Adrenal gland (tissue), 9 donors: ENCODE measurements at regions not wholly inside any gene's neighbourhood (a gene's known extent, or its start where the extent isn't known, plus 50 kb on each side); places are given as distances from the start of the nearest gene placed in this dataset.

Experiments
- DNase-seq, 7 donors: peaks; one replicate each; pipeline ENCODE4 v3.0.0-alpha.2; 2019 to 2020
- H3K27ac ChIP-seq, 5 donors: fragments of 200-600 bp; sonication (generic) in 4 of 5; 1 replicate in 3 of 5; 2 replicates in 2 of 5; pipeline versions ENCODE4 v1.5.1 to v1.8.0; 2016 to 2020; ENCODE audit warnings: mild to moderate bottlenecking in 1 of 5
- H3K27me3 ChIP-seq: fragments of 200-600 bp; 2 replicates; pipeline ENCODE4 v1.8.0; 2021
- H3K36me3 ChIP-seq, 2 donors: fragments of 200-600 bp; replicated peaks in 1 of 2; 1 replicate in 1 of 2; 2 replicates in 1 of 2; pipeline versions ENCODE4 v1.5.1 to v1.8.0; 2018 to 2022
- H3K4me1 ChIP-seq, 2 donors: fragments of 200-600 bp; replicated peaks in 1 of 2; 1 replicate in 1 of 2; 2 replicates in 1 of 2; pipeline versions ENCODE4 v1.5.1 to v1.8.0; 2018 to 2021
- H3K4me3 ChIP-seq, 4 donors: fragments of 200-600 bp; sonication (generic) in 3 of 4; one replicate each; pipeline ENCODE4 v1.5.1; 2016 to 2018
- H3K9me3 ChIP-seq, 3 donors: fragments of 200-600 bp; sonication (generic) in 1 of 3; replicated peaks in 1 of 3; 1 replicate in 2 of 3; 2 replicates in 1 of 3; pipeline versions ENCODE4 v1.5.1 to v1.8.0; 2016 to 2021
- CTCF ChIP-seq, 6 experiments: fragments of 450-650 bp in 4 of 6; fragments of 200-600 bp in 2 of 6; sonication (generic) in 1 of 6; IDR thresholded peaks; 1 replicate in 5 of 6; 2 replicates in 1 of 6; pipeline versions ENCODE4 v1.5.1 to v1.8.0; 2016 to 2021; ENCODE audit warnings: antibody characterized with exemption in 6 of 6, mild to moderate bottlenecking in 2 of 6, moderate library complexity in 1 of 6
- POLR2A ChIP-seq, 2 donors: fragments of 450-650 bp; IDR thresholded peaks; one replicate each; pipeline ENCODE4 v1.6.1; 2017; ENCODE audit warnings: antibody characterized with exemption in 2 of 2, mild to moderate bottlenecking in 2 of 2, moderate library complexity in 1 of 2
- WGBS, 4 donors: extraction: QIAGEN DNeasy Blood & Tissue Kit in 2 of 4; methylation state at CpG; one replicate each; pipeline versions ENCODE4 v1.1.5 to v1.1.7; 2013 to 2017; 5-methylcytosine and 5-hydroxymethylcytosine counted together
- intact Hi-C, 2 donors: fragments of 100-400 bp; cut with DNase I; formaldehyde crosslinking; loops; one replicate each; pipeline versions ENCODE4 v1.14.1 to v1.15.0; 2022 to 2023
- donor health status: healthy with polysubstance abuse.
- donor health status: Bipolar disorder and iron deficiency.
- donor health status: DM: yes; HTN: yes; CAD: no.
- donor health status: DM: no; HTN: no; CAD: no.
- donor health status: DM: no; HTN: no; CAD: no.

DNA sequence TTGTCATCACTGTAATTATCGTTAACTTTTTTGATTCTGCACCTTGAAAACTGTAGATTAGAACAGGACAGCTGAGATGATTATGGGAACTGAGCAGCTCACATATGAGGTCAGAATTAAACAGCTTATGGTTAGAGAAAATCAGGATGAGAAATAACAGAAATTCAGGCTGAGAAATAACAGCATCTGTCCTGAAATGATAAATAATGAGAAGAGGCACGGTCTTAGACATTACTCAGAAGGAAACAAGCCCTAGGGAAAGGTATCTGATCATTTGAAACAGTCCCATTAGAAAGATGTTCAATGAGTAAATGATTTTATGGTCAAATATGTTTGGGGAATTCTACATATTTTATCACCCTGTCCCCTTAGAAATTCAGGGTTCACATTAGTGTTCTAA lies 65.6 kb upstream of the PCGF5 start:
- no peak for TF ChIP-seq POLR2A (IDR thresholded peaks at IDR 0.05)
- no peak for TF ChIP-seq CTCF (IDR thresholded peaks at IDR 0.05)
- intact Hi-C loops = no loop called here
- no peak for DNase-seq
- H3K4me3 ChIP-seq = no peak overlapping the region
- H3K27me3 ChIP-seq = no peaks in the 10 kb centered on the region
- H3K4me1 ChIP-seq = no peaks in the 10 kb centered on the region
- H3K36me3 ChIP-seq = no peaks in the 10 kb centered on the region
- H3K9me3 ChIP-seq = no peaks in the 10 kb centered on the region
- 81 to 84% (median 83%) methylated on average over 2 of the region's 2 CpGs for WGBS, 4 donors
- H3K27ac ChIP-seq = no peak overlapping the region

- Histone ChIP-seq H3K4me3 (no peak overlapping the region), H3K36me3 (no peaks in the 10 kb centered on the region), H3K27ac (no peak overlapping the region), H3K27me3 (no peaks in the 10 kb centered on the region), H3K4me1 (no peaks in the 10 kb centered on the region), H3K9me3 (no peaks in the 10 kb centered on the region)
- TF ChIP-seq POLR2A (IDR thresholded peaks at IDR 0.05) (no peak), CTCF (IDR thresholded peaks at IDR 0.05) (no peak)
- WGBS, 4 donors = 72 to 89% (median 82%) methylated on average over 2 of the region's 2 CpGs
- DNase-seq = no peak
- intact Hi-C loops = no loop called here
These were observed 64.3 kb upstream of the PCGF5 start for GRCh38 chr10:91156196-91156595.

DNA sequence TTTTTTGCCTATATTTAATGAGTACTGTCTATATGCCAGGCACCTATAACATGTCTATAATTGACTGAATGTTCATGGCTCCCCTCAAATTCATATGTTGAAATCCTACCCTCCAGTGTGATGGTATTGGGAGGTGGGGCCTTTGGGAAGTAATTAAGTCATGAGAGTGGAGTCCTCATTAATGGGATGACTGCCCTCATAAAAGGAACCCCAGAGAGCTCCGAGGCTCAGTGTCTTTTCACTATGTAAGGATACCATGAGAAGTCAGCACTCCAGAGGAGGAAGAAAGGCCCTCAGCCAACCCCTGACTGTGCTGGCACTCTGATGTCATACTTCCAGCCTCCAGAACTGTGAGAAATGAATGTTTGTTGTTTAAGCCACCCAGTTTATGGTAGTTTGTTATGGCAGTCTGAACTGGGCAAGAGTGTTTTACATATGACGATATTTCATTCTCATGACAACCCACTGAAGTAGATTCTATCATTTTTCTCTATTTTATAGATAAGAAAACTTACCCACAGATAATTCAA lies 61.1 kb upstream of the PCGF5 start:
- TF ChIP-seq CTCF (IDR thresholded peaks at IDR 0.05) (no peak), POLR2A (IDR thresholded peaks at IDR 0.05) (no peak)
- Histone ChIP-seq H3K27ac (no peak overlapping the region), H3K9me3 (no peaks in the 10 kb centered on the region), H3K4me3 (no peak overlapping the region), H3K4me1 (peaks cover 7 to 11% of the 10 kb centered on the region in 2 donors), H3K27me3 (no peaks in the 10 kb centered on the region), H3K36me3 (no peaks in the 10 kb centered on the region)
- intact Hi-C loops = no loop called here
- 72 to 87% (median 82%) methylated on average over 2 of the region's 2 CpGs for WGBS, 4 donors
- DNase-seq = peak in 1 of 7 donors; percentile 27

DNA sequence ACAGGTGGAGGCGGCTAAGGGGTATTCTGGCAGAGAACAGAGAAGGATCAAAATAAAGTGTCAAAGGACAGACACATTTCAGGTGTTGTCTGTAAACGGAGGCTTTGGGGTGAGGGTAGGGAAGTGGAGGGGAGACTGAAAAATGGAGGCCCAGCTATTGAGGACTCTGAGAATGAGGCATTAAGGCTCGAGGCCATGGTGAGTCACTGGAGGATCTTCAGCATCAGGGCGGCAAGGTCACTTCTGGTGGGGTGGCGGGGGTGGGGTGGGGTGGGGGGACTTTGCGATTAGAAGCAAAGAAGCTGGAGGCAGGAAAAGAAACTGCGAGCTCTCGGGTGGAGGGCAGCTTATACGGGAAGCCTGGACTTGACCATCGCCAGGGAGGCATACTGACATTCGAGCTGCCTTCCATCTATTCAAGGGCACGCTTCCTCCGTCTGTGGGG lies 58.4 kb upstream of the PCGF5 start:
- Histone ChIP-seq H3K9me3 (no peaks in the 10 kb centered on the region), H3K4me3 (peak overlapping the region in 3 of 4 donors; percentile 35 to 94 (median 72)), H3K27ac (peak overlapping the region; percentile 93 to 99 (median 96)), H3K36me3 (no peaks in the 10 kb centered on the region), H3K4me1 (peaks cover 7 to 35% of the 10 kb centered on the region in 2 donors), H3K27me3 (no peaks in the 10 kb centered on the region)
- TF ChIP-seq CTCF (IDR thresholded peaks at IDR 0.05) = no peak
- TF ChIP-seq POLR2A (IDR thresholded peaks at IDR 0.05) = no peak
- WGBS, 4 donors = 10 to 19% (median 10%) methylated on average over 6 to 13 of the region's 13 CpGs
- DNase-seq = peak; percentile 62 to 85 (median 79)
- intact Hi-C loops = loop anchor here (10.0 kb wide), 2 partner anchors 63 to 83 kb away; partner anchors contain the start of gene PCGF5 (in 1 of the 2)
